HG03521 (cell line): ENCODE measurements at regions not wholly inside any gene's neighbourhood (a gene's known extent, or its start where the extent isn't known, plus 50 kb on each side); places are given as distances from the start of the nearest gene placed in this dataset.

Experiments used
- ATAC-seq: cut with Tn5 transposase; IDR thresholded peaks from one replicate; pipeline ENCODE4 v1.9.1; 2021; ENCODE audit warnings: mild to moderate bottlenecking, moderate library complexity; ENCODE audit not compliant: unreplicated experiment

DNA sequence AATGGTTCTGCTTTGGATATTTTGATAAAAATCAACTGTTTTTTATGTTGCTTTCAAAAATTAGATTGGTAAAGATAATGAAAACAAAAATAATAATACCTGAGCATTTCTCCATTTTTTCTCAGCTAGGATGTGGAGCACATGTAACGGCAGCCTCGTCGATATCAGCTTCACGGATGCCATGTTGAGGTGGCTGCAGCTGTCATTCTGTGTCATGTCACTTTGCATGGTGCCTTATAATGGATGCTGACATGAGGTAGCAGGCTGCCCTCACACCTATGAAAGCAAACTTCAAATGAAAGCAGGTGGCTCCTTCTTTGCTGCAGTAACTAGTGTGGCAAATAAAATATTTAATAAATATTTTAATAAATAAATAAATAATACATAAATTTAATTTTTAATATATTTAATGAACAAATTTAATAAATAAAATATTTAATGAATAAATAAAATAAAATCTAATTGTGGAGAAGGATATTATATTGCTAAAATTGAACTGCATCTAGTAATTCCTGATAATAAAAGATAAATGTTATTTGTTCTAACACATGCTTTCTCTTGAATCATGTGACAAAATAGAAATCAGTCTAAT is 955.7 kb upstream of the SLC10A2 start:
- ATAC-seq: no peak

DNA sequence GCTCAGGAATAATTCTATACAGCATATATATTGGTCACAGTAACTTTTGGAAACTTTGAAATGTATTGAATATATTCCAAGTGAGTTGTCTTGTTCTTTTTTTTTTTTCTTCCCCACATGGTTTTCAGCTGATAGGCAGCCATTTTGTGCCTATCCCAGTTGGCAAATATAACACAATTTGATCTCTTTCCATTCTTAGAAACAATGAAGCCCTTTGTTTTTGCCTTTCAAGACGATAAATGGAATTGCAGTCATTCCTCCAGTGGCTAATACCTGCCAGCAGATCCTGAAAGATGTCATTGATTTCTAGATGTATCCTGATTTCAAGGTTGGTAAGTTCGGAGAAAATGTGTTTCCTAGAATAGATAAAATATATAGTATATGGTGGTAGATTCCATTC is 951.1 kb upstream of the SLC10A2 start:
- ATAC-seq: no peak

DNA sequence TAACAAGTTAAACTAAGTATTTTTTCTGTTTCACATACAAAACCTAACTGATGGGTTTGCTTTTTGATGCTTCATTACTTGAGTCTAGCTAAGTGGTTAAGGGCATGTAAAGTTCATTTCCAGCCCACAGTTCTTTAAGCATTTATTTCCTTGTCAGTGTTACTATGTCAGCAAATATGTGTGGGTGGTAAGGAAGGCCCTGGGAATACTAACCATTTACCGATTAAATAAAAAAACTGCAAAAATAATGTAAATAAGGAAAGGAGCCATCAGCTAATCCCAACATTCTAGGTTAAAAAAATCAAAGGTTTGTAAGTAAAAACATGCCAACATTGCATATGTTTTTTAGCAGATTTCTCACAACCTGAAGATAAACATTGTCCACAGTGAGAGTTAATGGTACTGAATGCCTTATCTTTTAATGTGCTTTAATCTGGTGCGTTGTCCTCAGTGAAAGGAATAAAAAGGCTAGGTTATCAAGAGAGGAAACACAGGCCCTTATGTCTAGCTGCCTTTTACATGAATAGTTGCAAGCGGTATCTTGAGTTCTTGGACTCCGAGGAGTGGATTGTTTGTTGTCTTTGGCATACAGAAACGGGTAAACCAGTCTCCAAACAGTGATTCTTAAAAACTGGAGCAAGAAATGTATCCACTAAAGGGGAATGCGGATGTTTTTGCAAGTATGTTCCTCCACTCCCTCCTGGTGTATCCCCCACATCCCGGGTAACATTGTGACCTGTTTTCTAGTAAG is 949.6 kb upstream of the SLC10A2 start:
- ATAC-seq: no peak

DNA sequence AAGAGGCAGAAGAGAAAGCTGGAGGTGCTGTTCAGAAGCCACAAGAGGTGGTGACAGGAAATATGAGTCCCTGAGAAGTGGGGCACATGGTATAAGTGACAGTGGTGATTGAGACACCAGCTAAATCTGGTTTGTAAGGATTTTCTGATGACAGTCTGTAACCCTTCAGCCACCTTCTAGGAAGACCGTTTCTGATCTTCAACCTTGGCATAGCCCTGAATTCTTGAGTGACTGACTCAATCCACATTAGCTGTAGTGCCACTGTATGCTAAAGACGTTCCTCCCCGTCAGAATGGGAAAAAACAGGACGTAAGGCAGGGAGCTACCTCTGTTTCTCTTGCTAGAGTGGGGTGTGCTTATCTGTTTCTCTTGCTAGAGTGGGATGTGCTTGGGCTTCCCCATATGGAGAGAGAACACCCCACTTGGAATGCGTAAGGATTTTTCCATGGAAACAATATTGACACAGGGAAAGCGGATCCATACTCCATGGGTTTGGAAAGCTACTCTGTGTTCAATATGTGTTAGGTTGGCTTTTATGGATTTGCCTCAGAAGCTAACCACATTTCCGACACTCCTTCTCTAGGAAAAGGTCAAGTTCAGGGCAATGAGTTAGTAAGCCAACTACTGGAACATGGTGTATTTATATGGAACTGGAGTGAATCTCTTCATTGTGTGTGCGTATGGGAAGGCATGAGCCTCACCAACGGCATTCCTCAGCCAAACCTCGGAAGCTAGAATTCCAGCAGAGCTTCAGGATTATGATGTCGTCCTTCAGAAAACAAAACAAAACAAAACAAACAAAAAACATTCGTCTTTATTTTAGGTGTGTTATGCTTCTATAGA is 948.8 kb upstream of the SLC10A2 start:
- ATAC-seq: no peak

DNA sequence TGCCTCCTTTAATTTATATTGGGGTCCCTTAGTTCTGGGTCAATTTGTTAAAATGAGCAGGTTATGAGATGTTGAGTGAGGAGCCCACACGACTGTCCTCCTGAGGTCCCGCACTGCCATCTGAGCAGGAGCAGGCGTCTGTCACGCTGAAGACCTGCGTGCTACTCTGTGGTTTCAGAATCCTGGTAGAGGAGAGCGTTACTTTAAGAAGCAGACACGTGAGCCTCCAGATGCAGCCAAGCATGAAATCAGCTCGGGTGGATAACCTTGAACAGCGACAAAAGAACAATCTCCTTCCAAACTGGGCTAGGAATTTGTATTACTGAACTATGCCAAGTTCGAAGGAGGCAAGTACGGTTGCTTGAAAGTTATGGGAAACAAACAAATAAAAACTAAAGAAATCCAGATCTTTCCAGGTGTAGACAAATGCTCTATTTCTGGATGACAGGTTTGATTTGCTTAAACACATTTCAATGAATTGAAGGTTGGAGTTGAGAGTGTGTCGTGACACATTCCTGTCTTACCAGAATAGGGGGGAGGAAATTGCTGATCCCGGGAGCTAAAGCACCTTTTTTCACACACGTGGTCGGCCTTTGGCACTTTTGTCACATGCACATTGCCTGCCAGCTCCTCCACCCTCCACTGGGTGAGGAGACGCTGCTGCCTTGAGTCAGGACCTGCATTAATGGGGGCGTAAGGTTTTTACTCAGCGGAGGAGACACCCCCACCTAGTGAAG is 945.5 kb upstream of the SLC10A2 start:
- no peak for ATAC-seq

GRCh38 chr13:104008541-104009435 is 942.6 kb upstream of the SLC10A2 start:
- no peak for ATAC-seq

- no peak for ATAC-seq
Observed at GRCh38 chr13:104008075-104008474, 941.9 kb upstream of the SLC10A2 start.

GRCh38 chr13:104006625-104007075 is 940.4 kb upstream of the SLC10A2 start:
- no peak for ATAC-seq

- ATAC-seq: no peak
Observed at GRCh38 chr13:104004572-104004971, 938.4 kb upstream of the SLC10A2 start.

- no peak for ATAC-seq
Observed at GRCh38 chr13:104002216-104002615, 936.0 kb upstream of the SLC10A2 start.

- no peak for ATAC-seq
Observed at GRCh38 chr13:104001766-104002165, 935.5 kb upstream of the SLC10A2 start.

GRCh38 chr13:103996733-103997132 is 930.5 kb upstream of the SLC10A2 start:
- no peak for ATAC-seq

- ATAC-seq: no peak
Observed at GRCh38 chr13:103983948-103984347, 917.7 kb upstream of the SLC10A2 start.

DNA sequence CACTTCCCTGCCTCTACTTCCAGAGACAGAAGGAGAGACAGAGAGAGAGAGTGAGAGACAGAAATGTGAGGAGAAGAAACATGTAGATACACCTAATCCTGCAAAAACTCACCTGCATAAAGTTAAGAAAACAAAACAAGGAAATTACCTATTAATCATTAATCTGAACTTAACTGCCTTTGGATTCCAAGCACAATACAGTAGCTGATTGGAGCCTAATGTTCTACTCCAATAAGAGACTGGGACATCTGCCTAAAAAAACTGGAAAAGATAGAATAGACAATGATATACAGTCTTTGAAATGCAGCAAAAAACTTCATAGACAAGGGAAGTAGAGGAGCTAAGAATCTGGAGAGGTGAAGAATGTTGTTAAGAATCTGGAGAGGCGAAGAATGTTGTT is 910.2 kb upstream of the SLC10A2 start:
- ATAC-seq: no peak

- no peak for ATAC-seq
Observed at GRCh38 chr13:103973740-103974139, 907.5 kb upstream of the SLC10A2 start.

- ATAC-seq: no peak
Observed at GRCh38 chr13:103969520-103970050, 903.4 kb upstream of the SLC10A2 start.

- ATAC-seq: no peak
Observed at GRCh38 chr13:103965506-103966243, 899.5 kb upstream of the SLC10A2 start.

- ATAC-seq: no peak
Observed at GRCh38 chr13:103961784-103962183, 895.6 kb upstream of the SLC10A2 start.

DNA sequence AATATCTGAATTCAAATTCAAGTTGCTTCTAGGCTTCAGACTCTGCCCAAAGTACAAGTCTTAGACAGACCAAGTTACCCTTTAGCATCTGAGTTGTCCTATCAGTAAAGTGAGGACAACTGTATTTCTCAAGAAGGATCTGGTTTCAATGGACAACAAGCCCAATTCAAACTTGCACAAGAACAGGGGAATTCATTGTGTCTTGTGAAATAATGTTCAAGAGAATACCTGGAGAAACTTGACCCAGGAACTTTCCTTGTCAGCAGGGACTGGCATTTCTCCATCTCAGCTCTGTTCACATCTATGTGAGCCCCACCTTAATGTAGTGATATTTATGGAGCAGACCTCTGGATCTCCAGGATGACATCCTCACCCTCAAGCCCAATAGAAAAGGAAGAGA is 894.9 kb upstream of the SLC10A2 start:
- ATAC-seq: no peak
